ENCODE measurements at regions not wholly inside any gene's neighbourhood (a gene's known extent, or its start where the extent isn't known, plus 50 kb on each side); places are given as distances from the start of the nearest gene placed in this dataset.

DNA sequence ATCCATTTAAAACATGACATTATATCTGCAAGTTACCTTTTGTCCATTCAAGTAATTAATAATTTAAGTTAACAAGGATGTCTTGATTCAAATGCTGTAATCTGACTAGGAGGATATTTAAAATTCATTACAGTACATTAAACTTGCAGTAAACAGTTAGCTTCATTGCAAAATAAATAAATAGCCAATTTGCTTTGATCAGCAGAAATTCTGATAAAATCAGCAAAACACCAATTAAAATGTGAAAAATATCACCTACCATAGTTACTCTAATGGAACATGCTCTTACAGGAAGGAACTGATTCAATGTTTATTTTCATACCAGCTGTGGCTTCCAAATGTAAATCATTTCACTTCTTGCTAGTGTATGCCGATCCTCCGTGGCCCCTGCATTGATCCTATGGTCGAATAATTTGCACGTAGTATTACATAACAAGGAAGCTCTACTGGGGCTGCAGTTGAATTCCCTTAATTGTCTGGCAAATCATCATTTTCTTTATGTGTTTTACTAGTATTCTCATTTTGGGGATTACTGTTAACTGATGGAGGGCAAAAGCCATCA is 150.7 kb downstream of the FOXB1 start:
- TF ChIP-seq, protein P1, sequence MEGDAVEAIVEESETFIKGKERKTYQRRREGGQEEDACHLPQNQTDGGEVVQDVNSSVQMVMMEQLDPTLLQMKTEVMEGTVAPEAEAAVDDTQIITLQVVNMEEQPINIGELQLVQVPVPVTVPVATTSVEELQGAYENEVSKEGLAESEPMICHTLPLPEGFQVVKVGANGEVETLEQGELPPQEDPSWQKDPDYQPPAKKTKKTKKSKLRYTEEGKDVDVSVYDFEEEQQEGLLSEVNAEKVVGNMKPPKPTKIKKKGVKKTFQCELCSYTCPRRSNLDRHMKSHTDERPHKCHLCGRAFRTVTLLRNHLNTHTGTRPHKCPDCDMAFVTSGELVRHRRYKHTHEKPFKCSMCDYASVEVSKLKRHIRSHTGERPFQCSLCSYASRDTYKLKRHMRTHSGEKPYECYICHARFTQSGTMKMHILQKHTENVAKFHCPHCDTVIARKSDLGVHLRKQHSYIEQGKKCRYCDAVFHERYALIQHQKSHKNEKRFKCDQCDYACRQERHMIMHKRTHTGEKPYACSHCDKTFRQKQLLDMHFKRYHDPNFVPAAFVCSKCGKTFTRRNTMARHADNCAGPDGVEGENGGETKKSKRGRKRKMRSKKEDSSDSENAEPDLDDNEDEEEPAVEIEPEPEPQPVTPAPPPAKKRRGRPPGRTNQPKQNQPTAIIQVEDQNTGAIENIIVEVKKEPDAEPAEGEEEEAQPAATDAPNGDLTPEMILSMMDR (IDR thresholded peaks at IDR 0.05) = no peak
- TF ChIP-seq EP300 (IDR thresholded peaks at IDR 0.05) = no peak

Data from stomach (tissue), 4 donors.